MCF 10A (cell line): ENCODE measurements at regions not wholly inside any gene's neighbourhood (a gene's known extent, or its start where the extent isn't known, plus 50 kb on each side); places are given as distances from the start of the nearest gene placed in this dataset.

Experiments
- BruUV-seq: library from RNA; stranded (reverse); fragments of 400-500 nt; replicated peaks from 2 replicates; lab custom pipeline; 2021; lab: Mats Ljungman, UMichigan
- CTCF ChIA-PET: fragments of 300-600 bp; sonication (Branson Sonifier 250); formaldehyde crosslinking; extraction: SDS; loops from one replicate; lab custom pipeline; 2021; ENCODE audit warnings: antibody characterized with exemption, inconsistent platforms; lab: Yijun Ruan, JAX
- POLR2A ChIA-PET: fragments of 300-600, 350-650 bp; sonication (Branson Sonifier 250); formaldehyde crosslinking; extraction: SDS; loops from one replicate; lab custom pipeline; 2020; ENCODE audit warnings: antibody characterized with exemption, inconsistent platforms; lab: Yijun Ruan, JAX
- DNase-seq: peaks from one replicate; pipeline ENCODE4 v3.0.0-alpha.2; 2018; ENCODE audit not compliant: unreplicated experiment
- H3K27ac Mint-ChIP-seq: one replicate; pipeline ENCODE4 v1.8.0; 2022; ENCODE audit warnings: mild to moderate bottlenecking, low read depth, mixed read lengths; ENCODE audit not compliant: unreplicated experiment
- H3K27me3 Mint-ChIP-seq: one replicate; pipeline ENCODE4 v1.8.0; 2022; ENCODE audit warnings: mixed read lengths; ENCODE audit not compliant: insufficient read depth, unreplicated experiment
- H3K36me3 Mint-ChIP-seq: one replicate; pipeline ENCODE4 v1.8.0; 2022; ENCODE audit warnings: mild to moderate bottlenecking, moderate library complexity, mixed read lengths; ENCODE audit not compliant: insufficient read depth, unreplicated experiment
- H3K4me1 Mint-ChIP-seq: one replicate; pipeline ENCODE4 v1.8.0; 2022; ENCODE audit warnings: mixed read lengths; ENCODE audit not compliant: insufficient read depth, unreplicated experiment
- H3K4me3 Mint-ChIP-seq: one replicate; pipeline ENCODE4 v1.8.0; 2022; ENCODE audit warnings: mild to moderate bottlenecking, moderate library complexity, mixed read lengths; ENCODE audit not compliant: unreplicated experiment
- H3K9me3 Mint-ChIP-seq: one replicate; pipeline ENCODE4 v1.8.0; 2022; ENCODE audit warnings: mixed read lengths; ENCODE audit not compliant: unreplicated experiment
- CTCF ChIP-seq: fragments of 200-600 bp; IDR thresholded peaks from one replicate; pipeline ENCODE4 v1.8.0; 2022; ENCODE audit warnings: antibody characterized with exemption, mild to moderate bottlenecking; ENCODE audit not compliant: unreplicated experiment
- intact Hi-C: fragments of 100-400 bp; cut with micrococcal nuclease; formaldehyde crosslinking; loops from 2 replicates; pipeline ENCODE4 v1.14.1; 2022

- H3K27ac Mint-ChIP-seq, result no peak overlapping the region
- no peak overlapping the region for H3K4me3 Mint-ChIP-seq
- no peaks in the 10 kb centered on the region for H3K9me3 Mint-ChIP-seq
- no peak for TF ChIP-seq CTCF
- POLR2A ChIA-PET, result no interaction called here
- H3K36me3 Mint-ChIP-seq, result no peaks in the 10 kb centered on the region
- H3K4me1 Mint-ChIP-seq, result no peaks in the 10 kb centered on the region
- no TSS peak for BruUV-seq
- H3K27me3 Mint-ChIP-seq, result peaks cover 86% of the 10 kb centered on the region
- DNase-seq, result no peak
- CTCF ChIA-PET, result interaction anchor here (0.7 to 0.9 kb wide), 3 partner anchors 9 to 620 kb away, joined by 3 to 5 read pairs (median 3); no protein-coding TSS in a partner anchor
- intact Hi-C loops, result no loop called here
Measured at GRCh38 chr5:87674235-87674634, 261.5 kb upstream of the CCNH start.

- no peaks in the 10 kb centered on the region for H3K36me3 Mint-ChIP-seq
- H3K27ac Mint-ChIP-seq, result no peak overlapping the region
- POLR2A ChIA-PET, result no interaction called here
- DNase-seq, result no peak
- no TSS peak for BruUV-seq
- CTCF ChIA-PET, result no interaction called here
- H3K4me1 Mint-ChIP-seq, result no peaks in the 10 kb centered on the region
- peaks cover 78% of the 10 kb centered on the region for H3K27me3 Mint-ChIP-seq
- TF ChIP-seq CTCF, result no peak
- intact Hi-C loops, result no loop called here
- H3K4me3 Mint-ChIP-seq, result no peak overlapping the region
- no peaks in the 10 kb centered on the region for H3K9me3 Mint-ChIP-seq
Measured at GRCh38 chr5:87671146-87671545, 258.4 kb upstream of the CCNH start.

- no peak for DNase-seq
- CTCF ChIA-PET, result no interaction called here
- no peak for TF ChIP-seq CTCF
- no peaks in the 10 kb centered on the region for H3K36me3 Mint-ChIP-seq
- intact Hi-C loops, result no loop called here
- POLR2A ChIA-PET, result no interaction called here
- H3K4me1 Mint-ChIP-seq, result no peaks in the 10 kb centered on the region
- BruUV-seq, result no TSS peak
- H3K4me3 Mint-ChIP-seq, result no peak overlapping the region
- no peaks in the 10 kb centered on the region for H3K9me3 Mint-ChIP-seq
- no peak overlapping the region for H3K27ac Mint-ChIP-seq
- H3K27me3 Mint-ChIP-seq, result peaks cover 40% of the 10 kb centered on the region
Measured at GRCh38 chr5:87665166-87665565, 252.4 kb upstream of the CCNH start.

DNA sequence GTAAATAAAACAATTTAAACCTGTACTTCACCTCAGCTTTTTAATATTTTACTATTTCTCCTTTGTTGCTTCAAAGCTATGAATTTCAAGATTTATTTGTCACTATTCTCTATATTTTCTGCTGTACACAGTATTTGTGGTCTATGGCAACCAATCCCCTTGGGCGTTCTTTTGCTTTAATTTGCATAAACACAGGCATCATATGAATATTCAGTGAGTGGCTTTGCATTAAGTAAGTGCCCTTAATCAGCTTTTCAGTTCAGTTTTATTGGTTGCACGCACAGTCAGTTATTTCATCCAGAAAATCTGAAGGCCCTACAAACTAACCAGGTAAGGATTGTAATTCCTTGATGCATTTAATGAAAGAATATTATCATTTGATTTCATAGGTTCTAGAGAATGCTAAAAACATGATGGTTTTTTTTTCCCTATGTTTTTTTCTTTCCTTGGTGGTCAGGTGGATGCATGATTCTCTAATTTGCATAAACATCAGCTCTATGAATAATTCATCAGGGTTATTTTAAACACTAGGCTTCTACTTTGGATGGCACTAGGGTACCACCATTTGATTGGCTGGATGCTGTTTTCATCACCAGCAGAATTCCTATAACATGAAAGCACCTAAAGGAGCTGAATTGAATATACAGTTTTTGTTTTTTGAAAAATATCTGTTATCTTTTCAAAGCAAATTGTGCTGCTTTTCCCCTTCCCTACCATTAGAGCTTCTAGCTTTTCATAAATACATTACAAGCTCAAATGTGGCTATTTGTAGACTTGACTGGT lies 249.2 kb upstream of the CCNH start:
- no peak overlapping the region for H3K4me3 Mint-ChIP-seq
- BruUV-seq, result no TSS peak
- no peaks in the 10 kb centered on the region for H3K36me3 Mint-ChIP-seq
- no peak for TF ChIP-seq CTCF
- no peaks in the 10 kb centered on the region for H3K9me3 Mint-ChIP-seq
- H3K27me3 Mint-ChIP-seq, result peaks cover 35% of the 10 kb centered on the region
- H3K27ac Mint-ChIP-seq, result no peak overlapping the region
- H3K4me1 Mint-ChIP-seq, result no peaks in the 10 kb centered on the region
- intact Hi-C loops, result no loop called here
- CTCF ChIA-PET, result no interaction called here
- no peak for DNase-seq
- POLR2A ChIA-PET, result no interaction called here
